ENCODE measurements at regions not wholly inside any gene's neighbourhood (a gene's known extent, or its start where the extent isn't known, plus 50 kb on each side); places are given as distances from the start of the nearest gene placed in this dataset.

DNA sequence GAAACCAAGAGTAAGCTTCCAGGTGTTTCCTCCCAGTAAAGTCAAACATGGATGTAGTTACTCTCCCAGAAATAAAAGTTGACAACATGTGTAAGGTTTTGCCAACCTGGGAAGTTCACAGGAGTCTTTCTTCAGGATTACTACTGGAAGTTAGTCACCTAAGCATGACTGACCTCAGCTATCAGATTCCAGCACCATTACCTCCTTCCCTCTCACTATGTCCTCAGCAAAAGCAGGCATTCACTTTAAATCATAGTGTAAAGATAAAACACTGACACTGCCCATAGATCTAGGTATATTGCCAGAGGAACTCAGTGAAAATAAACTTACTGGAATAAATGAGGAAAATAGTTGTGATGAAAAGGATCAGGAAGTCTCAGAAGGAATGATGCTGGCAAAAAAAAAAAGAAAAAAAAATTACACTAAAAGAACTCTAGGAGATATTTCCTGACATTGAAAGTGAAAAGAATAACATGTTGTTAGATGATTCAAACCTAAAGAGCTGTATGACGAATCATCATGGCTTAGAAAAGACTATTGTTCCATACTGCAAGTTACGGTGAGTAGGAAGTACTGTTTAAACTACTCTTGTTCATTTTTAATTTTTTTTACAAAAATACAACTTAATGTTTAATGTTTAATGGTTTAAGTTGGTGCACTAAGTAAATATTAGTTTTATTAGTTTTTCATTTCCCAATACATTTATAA lies 484.5 kb upstream of the ZNF804A start:
- DNase-seq, result no peak
- Histone ChIP-seq H3K9me3 (no peaks in the 10 kb centered on the region), H3K9ac (no peak overlapping the region), H3K9me2 (no peaks in the 10 kb centered on the region), H2AFZ (ENCODE audit: low read depth) (no peak overlapping the region), H4K20me1 (ENCODE audit: insufficient read depth) (no peaks in the 10 kb centered on the region), H3K27ac (ENCODE audit: low read depth in 2 of 2, low read length in 1 of 2) (no peak overlapping the region), H3F3A (replicated peaks; ENCODE audit: insufficient read depth) (no peaks in the 10 kb centered on the region), H3K4me1 (ENCODE audit: control insufficient read depth in 1 of 2, insufficient read depth in 2 of 2, low read depth in 1 of 2, low read length in 1 of 2) (no peaks in the 10 kb centered on the region), H3K36me3 (replicated peaks in 1 of 2; ENCODE audit: control insufficient read depth in 1 of 2, insufficient read depth in 2 of 2, low read length in 1 of 2) (no peaks in the 10 kb centered on the region), H3K79me2 (ENCODE audit: insufficient read depth) (no peaks in the 10 kb centered on the region), H3K4me2 (no peak overlapping the region), H3K27me3 (ENCODE audit: insufficient read depth) (no peaks in the 10 kb centered on the region), H3K4me3 (ENCODE audit: low read depth in 2 of 2, low read length in 1 of 2) (no peak overlapping the region)
- ChIA-PET POLR2A (no interaction called here), CTCF (no interaction called here)
- 33% methylated on average over 2 of the region's 2 CpGs for WGBS (ENCODE audit: low lambda C conversion rate)
- TF ChIP-seq, protein P1, sequence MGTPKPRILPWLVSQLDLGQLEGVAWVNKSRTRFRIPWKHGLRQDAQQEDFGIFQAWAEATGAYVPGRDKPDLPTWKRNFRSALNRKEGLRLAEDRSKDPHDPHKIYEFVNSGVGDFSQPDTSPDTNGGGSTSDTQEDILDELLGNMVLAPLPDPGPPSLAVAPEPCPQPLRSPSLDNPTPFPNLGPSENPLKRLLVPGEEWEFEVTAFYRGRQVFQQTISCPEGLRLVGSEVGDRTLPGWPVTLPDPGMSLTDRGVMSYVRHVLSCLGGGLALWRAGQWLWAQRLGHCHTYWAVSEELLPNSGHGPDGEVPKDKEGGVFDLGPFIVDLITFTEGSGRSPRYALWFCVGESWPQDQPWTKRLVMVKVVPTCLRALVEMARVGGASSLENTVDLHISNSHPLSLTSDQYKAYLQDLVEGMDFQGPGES (IDR thresholded peaks at IDR 0.05; ENCODE audit: low read depth, low read length), result no peak
- TF ChIP-seq EP300 (IDR thresholded peaks at IDR 0.05; ENCODE audit: borderline replicate concordance in 1 of 2, low read depth in 1 of 2, low read length in 1 of 2), result no peak
- no peak for TF ChIP-seq PBX3 (IDR thresholded peaks at IDR 0.05)
- no peak for TF ChIP-seq RFX5 (IDR thresholded peaks at IDR 0.05; ENCODE audit: low read length)
- TF ChIP-seq YY1 (IDR thresholded peaks at IDR 0.05; ENCODE audit: low read depth), result no peak
- no peak for TF ChIP-seq POLR2AphosphoS5 (IDR thresholded peaks at IDR 0.05; ENCODE audit: low read depth, low read length)
- no peak for TF ChIP-seq GABPA (IDR thresholded peaks at IDR 0.05; ENCODE audit: low read depth)
- no peak for TF ChIP-seq TEAD4 (IDR thresholded peaks at IDR 0.05; ENCODE audit: borderline replicate concordance, insufficient read depth)
- TF ChIP-seq TAF1 (IDR thresholded peaks at IDR 0.05; ENCODE audit: borderline replicate concordance, low read depth, low read length), result no peak
- TF ChIP-seq RCOR1 (IDR thresholded peaks at IDR 0.05; ENCODE audit: low read length), result no peak
- no peak for TF ChIP-seq MXI1 (IDR thresholded peaks at IDR 0.05; ENCODE audit: low read depth, low read length)
- TF ChIP-seq, protein P2, sequence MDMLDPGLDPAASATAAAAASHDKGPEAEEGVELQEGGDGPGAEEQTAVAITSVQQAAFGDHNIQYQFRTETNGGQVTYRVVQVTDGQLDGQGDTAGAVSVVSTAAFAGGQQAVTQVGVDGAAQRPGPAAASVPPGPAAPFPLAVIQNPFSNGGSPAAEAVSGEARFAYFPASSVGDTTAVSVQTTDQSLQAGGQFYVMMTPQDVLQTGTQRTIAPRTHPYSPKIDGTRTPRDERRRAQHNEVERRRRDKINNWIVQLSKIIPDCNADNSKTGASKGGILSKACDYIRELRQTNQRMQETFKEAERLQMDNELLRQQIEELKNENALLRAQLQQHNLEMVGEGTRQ (IDR thresholded peaks at IDR 0.05; ENCODE audit: borderline replicate concordance, low read depth, low read length), result no peak
- no peak for TF ChIP-seq CHD2 (IDR thresholded peaks at IDR 0.05; ENCODE audit: low read length, partially characterized antibody)
- TF ChIP-seq MAX (IDR thresholded peaks at IDR 0.05; ENCODE audit: low read depth), result no peak
- TF ChIP-seq USF1 (IDR thresholded peaks at IDR 0.05; ENCODE audit: borderline replicate concordance, low read depth), result no peak
- TF ChIP-seq SMC3 (IDR thresholded peaks at IDR 0.05; ENCODE audit: low read depth, low read length), result no peak
- no peak for TF ChIP-seq NFIC (IDR thresholded peaks at IDR 0.05; ENCODE audit: borderline replicate concordance)

All from SK-N-SH (cell line).